B cell (primary cell): ENCODE measurements at regions not wholly inside any gene's neighbourhood (a gene's known extent, or its start where the extent isn't known, plus 50 kb on each side); places are given as distances from the start of the nearest gene placed in this dataset.

Experiments
- ATAC-seq: fragments of 200-7000 bp; cut with Tn5 transposase; one replicate; pipeline ENCODE4 v1.10.0; 2021; ENCODE audit warnings: low read depth, mild to moderate bottlenecking, moderate number of reproducible peaks, moderate library complexity
- CTCF ChIA-PET: fragments of 350-600 bp; sonication (Branson Sonifier 250); formaldehyde crosslinking; loops from one replicate; lab custom pipeline; 2021; ENCODE audit warnings: antibody characterized with exemption, inconsistent platforms; lab: Charles Lee
- POLR2A ChIA-PET: fragments of 350-600 bp; sonication (Branson Sonifier 250); formaldehyde crosslinking; loops from one replicate; lab custom pipeline; 2021; ENCODE audit warnings: antibody characterized with exemption; lab: Charles Lee
- DNase-seq: peaks from one replicate; pipeline ENCODE4 v3.0.0; 2013
- H2AFZ ChIP-seq: 2 replicates; pipeline ENCODE4 v1.6.1; 2012; ENCODE audit warnings: mild to moderate bottlenecking, low read depth, low read length; ENCODE audit not compliant: insufficient read depth, poor library complexity, severe bottlenecking
- H3K27ac ChIP-seq, 2 donors: 1 replicate in 1 of 2; 2 replicates in 1 of 2; pipeline ENCODE4 v1.5.1; 2012 to 2013; ENCODE audit warnings: low read length in 2 of 2, mild to moderate bottlenecking in 2 of 2, moderate library complexity in 1 of 2
- H3K27me3 ChIP-seq, 4 experiments: fragments of 200-600 bp in 1 of 4; sonication (generic) in 1 of 4; replicated peaks in 1 of 4; 1 replicate in 2 of 4; 2 replicates in 2 of 4; pipeline versions ENCODE4 v1.6.1 to v1.7.0; 2013 to 2016; ENCODE audit warnings: low read length in 3 of 4, mild to moderate bottlenecking in 2 of 4, mixed read lengths in 1 of 4, moderate library complexity in 1 of 4; ENCODE audit not compliant: insufficient read depth in 4 of 4, control insufficient read depth in 3 of 4; ENCODE audit errors: control extremely low read depth in 1 of 4
- H3K36me3 ChIP-seq, 2 experiments: replicated peaks in 1 of 2; 1 replicate in 1 of 2; 2 replicates in 1 of 2; pipeline versions ENCODE4 v1.6.1 to v1.7.1; 2013; ENCODE audit warnings: low read length in 1 of 2; ENCODE audit not compliant: insufficient read depth in 2 of 2, control insufficient read depth in 1 of 2; ENCODE audit errors: control extremely low read depth in 1 of 2, extremely low read depth in 1 of 2
- H3K4me1 ChIP-seq, 2 donors: fragments of 200-600 bp in 1 of 2; sonication (generic) in 1 of 2; 1 replicate in 1 of 2; 2 replicates in 1 of 2; pipeline versions ENCODE4 v1.5.1 to v1.6.1; 2013 to 2017; ENCODE audit warnings: low read length in 2 of 2; ENCODE audit not compliant: control insufficient read depth in 2 of 2, insufficient read depth in 2 of 2
- H3K4me2 ChIP-seq: replicated peaks from 2 replicates; pipeline ENCODE3; 2012; ENCODE audit warnings: mild to moderate bottlenecking, low read depth, low read length; ENCODE audit not compliant: poor library complexity, severe bottlenecking
- H3K4me3 ChIP-seq, 5 experiments: fragments of 200-600 bp in 1 of 5; sonication (generic) in 1 of 5; 1 replicate in 3 of 5; 2 replicates in 2 of 5; pipeline versions ENCODE4 v1.5.1 to v1.7.0; 2011 to 2016; ENCODE audit warnings: low read length in 4 of 5, mild to moderate bottlenecking in 4 of 5, low read depth in 2 of 5, control low read depth in 1 of 5, moderate library complexity in 1 of 5; ENCODE audit not compliant: insufficient read depth in 1 of 5; ENCODE audit errors: control extremely low read depth in 1 of 5, extremely low read depth in 1 of 5
- H3K79me2 ChIP-seq: fragments of 200-600 bp; sonication (generic); one replicate; pipeline ENCODE4 v1.6.0; 2016; ENCODE audit warnings: low read length; ENCODE audit not compliant: control insufficient read depth, insufficient read depth
- H3K9ac ChIP-seq: fragments of 200-600 bp; sonication (generic); 2 replicates; pipeline ENCODE4 v1.6.1; 2017; ENCODE audit warnings: mild to moderate bottlenecking, low read length, moderate library complexity
- H3K9me3 ChIP-seq, 3 donors: one replicate each; pipeline versions ENCODE4 v1.6.1 to v1.7.1; 2013; ENCODE audit warnings: low read length in 2 of 3; ENCODE audit not compliant: control insufficient read depth in 2 of 3, insufficient read depth in 1 of 3; ENCODE audit errors: control extremely low read depth in 1 of 3
- H4K20me1 ChIP-seq: 2 replicates; pipeline ENCODE4 v1.6.0; 2012; ENCODE audit warnings: mild to moderate bottlenecking, low read length; ENCODE audit not compliant: insufficient read depth, control insufficient read depth, poor library complexity, severe bottlenecking
- H3K27ac Mint-ChIP-seq: one replicate; pipeline ENCODE4 v1.8.0; 2021; ENCODE audit warnings: mixed read lengths
- H3K27me3 Mint-ChIP-seq: one replicate; pipeline ENCODE4 v1.8.0; 2021; ENCODE audit warnings: mixed read lengths
- H3K4me1 Mint-ChIP-seq: one replicate; pipeline ENCODE4 v1.8.0; 2021; ENCODE audit warnings: mixed read lengths
- H3K4me3 Mint-ChIP-seq: one replicate; pipeline ENCODE4 v1.8.0; 2021; ENCODE audit warnings: mixed read lengths
- H3K9me3 Mint-ChIP-seq: one replicate; pipeline ENCODE4 v1.8.0; 2022; ENCODE audit warnings: mixed read lengths; ENCODE audit not compliant: insufficient read depth
- EZH2 ChIP-seq: IDR thresholded peaks from 2 replicates; pipeline ENCODE4 v1.6.1; 2012; ENCODE audit warnings: borderline replicate concordance, low read depth, mild to moderate bottlenecking, moderate library complexity, low read length; ENCODE audit not compliant: insufficient read depth, poor library complexity, severe bottlenecking
- WGBS: methylation state at CpG from one replicate; pipeline ENCODE4 v1.1.5; 2013; ENCODE audit warnings: missing lambda C conversion rate; ENCODE audit not compliant: insufficient coverage; 5-methylcytosine and 5-hydroxymethylcytosine counted together
- intact Hi-C: fragments of 100-400 bp; cut with micrococcal nuclease; formaldehyde crosslinking; loops from one replicate; pipeline ENCODE4 v1.10.0; 2022
- TF ChIP-seq, protein P1 (sequence below): fragments of 200-600 bp; IDR thresholded peaks from one replicate; pipeline ENCODE4 v1.8.0; 2022; ENCODE audit warnings: antibody characterized with exemption, mild to moderate bottlenecking

DNA sequence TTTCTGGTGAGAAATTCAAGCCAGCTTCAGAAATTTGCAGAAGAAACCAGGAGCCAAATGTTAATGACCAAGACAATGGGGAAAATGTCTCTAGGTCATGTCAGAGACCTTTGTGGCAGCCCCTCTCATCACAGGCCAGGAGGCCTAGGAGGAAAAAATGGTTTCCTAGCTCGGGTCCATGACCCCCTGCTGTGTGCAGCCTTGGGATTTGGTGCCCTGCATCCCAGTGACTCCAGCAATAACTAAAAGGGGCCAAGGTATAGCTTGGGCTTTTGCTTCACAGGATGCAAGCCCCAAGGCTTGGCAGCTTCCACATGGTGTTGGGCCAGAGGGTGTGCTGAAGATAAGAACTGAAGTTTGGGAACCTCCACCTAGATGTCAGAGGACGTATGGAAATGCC lies 814.7 kb upstream of the SLIT2 start:
- Mint-ChIP-seq H3K27ac (no peak overlapping the region), H3K9me3 (peaks cover 8% of the 10 kb centered on the region), H3K27me3 (no peaks in the 10 kb centered on the region), H3K4me1 (no peaks in the 10 kb centered on the region), H3K4me3 (no peak overlapping the region)
- Histone ChIP-seq H3K9me3 (peaks cover 0 to 8% (median 0%) of the 10 kb centered on the region in 3 donors), H3K27me3 (no peaks in the 10 kb centered on the region), H3K79me2 (no peaks in the 10 kb centered on the region), H4K20me1 (no peaks in the 10 kb centered on the region), H3K9ac (no peak overlapping the region), H3K27ac (no peak overlapping the region), H3K36me3 (no peaks in the 10 kb centered on the region), H3K4me1 (no peaks in the 10 kb centered on the region), H3K4me3 (no peak overlapping the region), H3K4me2 (no peak overlapping the region), H2AFZ (no peak overlapping the region)
- DNase-seq, result no peak
- CTCF ChIA-PET, result no interaction called here
- 40% methylated on average over 1 of the region's 2 CpGs for WGBS
- POLR2A ChIA-PET, result no interaction called here
- ATAC-seq, result no peak
- TF ChIP-seq, protein P1, sequence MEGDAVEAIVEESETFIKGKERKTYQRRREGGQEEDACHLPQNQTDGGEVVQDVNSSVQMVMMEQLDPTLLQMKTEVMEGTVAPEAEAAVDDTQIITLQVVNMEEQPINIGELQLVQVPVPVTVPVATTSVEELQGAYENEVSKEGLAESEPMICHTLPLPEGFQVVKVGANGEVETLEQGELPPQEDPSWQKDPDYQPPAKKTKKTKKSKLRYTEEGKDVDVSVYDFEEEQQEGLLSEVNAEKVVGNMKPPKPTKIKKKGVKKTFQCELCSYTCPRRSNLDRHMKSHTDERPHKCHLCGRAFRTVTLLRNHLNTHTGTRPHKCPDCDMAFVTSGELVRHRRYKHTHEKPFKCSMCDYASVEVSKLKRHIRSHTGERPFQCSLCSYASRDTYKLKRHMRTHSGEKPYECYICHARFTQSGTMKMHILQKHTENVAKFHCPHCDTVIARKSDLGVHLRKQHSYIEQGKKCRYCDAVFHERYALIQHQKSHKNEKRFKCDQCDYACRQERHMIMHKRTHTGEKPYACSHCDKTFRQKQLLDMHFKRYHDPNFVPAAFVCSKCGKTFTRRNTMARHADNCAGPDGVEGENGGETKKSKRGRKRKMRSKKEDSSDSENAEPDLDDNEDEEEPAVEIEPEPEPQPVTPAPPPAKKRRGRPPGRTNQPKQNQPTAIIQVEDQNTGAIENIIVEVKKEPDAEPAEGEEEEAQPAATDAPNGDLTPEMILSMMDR, result no peak
- no peak for TF ChIP-seq EZH2
- intact Hi-C loops, result no loop called here

DNA sequence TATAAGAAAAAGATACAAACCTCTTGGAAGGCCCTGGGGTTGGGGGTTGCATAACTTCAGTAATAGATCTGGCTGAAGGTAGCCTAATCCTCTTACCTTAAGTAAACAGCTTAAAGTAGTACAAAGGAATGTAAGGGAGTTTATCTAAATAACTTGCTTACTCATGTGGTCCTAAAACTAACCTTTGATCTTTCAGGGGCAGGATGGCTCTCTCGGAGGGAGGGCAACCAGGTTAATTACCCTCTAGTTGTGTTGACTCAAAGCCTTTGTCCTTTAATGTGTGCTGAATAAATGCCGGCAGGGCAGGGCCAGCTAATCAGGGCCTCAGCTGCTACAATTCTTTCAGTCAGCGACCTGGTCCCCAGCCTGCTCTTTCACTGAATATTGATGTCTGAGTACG lies 822.0 kb upstream of the SLIT2 start:
- intact Hi-C loops, result no loop called here
- no peaks in the 10 kb centered on the region for H3K27me3 Mint-ChIP-seq
- Histone ChIP-seq H3K27me3 (no peaks in the 10 kb centered on the region), H2AFZ (no peak overlapping the region), H3K36me3 (no peaks in the 10 kb centered on the region), H3K27ac (no peak overlapping the region), H3K79me2 (no peaks in the 10 kb centered on the region), H3K9me3 (peaks cover 0 to 11% (median 0%) of the 10 kb centered on the region in 3 donors), H3K4me3 (no peak overlapping the region), H4K20me1 (no peaks in the 10 kb centered on the region), H3K4me1 (no peaks in the 10 kb centered on the region), H3K9ac (no peak overlapping the region), H3K4me2 (no peak overlapping the region)
- ChIA-PET POLR2A (no interaction called here), CTCF (no interaction called here)
- 65% methylated on average over 3 of the region's 4 CpGs for WGBS
- no peak for ATAC-seq
- TF ChIP-seq, protein P1, result no peak
- TF ChIP-seq EZH2, result no peak
- no peaks in the 10 kb centered on the region for H3K4me1 Mint-ChIP-seq
- H3K27ac Mint-ChIP-seq, result no peak overlapping the region
- no peak overlapping the region for H3K4me3 Mint-ChIP-seq
- H3K9me3 Mint-ChIP-seq, result peaks cover 6% of the 10 kb centered on the region
- DNase-seq, result no peak
